Fibroblast of lung (primary cell): ENCODE measurements at regions not wholly inside any gene's neighbourhood (a gene's known extent, or its start where the extent isn't known, plus 50 kb on each side); places are given as distances from the start of the nearest gene placed in this dataset.

ENCODE experiments used
- DNase-seq, 2 donors: peaks; one replicate each; pipeline versions ENCODE4 v3.0.0 to v3.0.0-alpha.2; 2010; ENCODE audit warnings: low read depth in 2 of 2
- H2AFZ ChIP-seq: 2 replicates; pipeline ENCODE4 v1.5.1; 2012; ENCODE audit warnings: low read length, control low read depth, inconsistent platforms
- H3K27ac ChIP-seq: 2 replicates; pipeline ENCODE4 v1.5.1; 2011; ENCODE audit warnings: low read length, control low read depth; ENCODE audit not compliant: insufficient read depth
- H3K27me3 ChIP-seq: 2 replicates; pipeline ENCODE4 v1.5.1; 2011; ENCODE audit warnings: mild to moderate bottlenecking, low read length; ENCODE audit not compliant: control insufficient read depth, insufficient read depth
- H3K36me3 ChIP-seq: 2 replicates; pipeline ENCODE4 v1.5.1; 2011; ENCODE audit warnings: low read length; ENCODE audit not compliant: control insufficient read depth, insufficient read depth
- H3K4me1 ChIP-seq: 2 replicates; pipeline ENCODE4 v1.5.1; 2011; ENCODE audit warnings: low read length; ENCODE audit not compliant: control insufficient read depth, insufficient read depth; ENCODE audit errors: extremely low read depth
- H3K4me2 ChIP-seq: 2 replicates; pipeline ENCODE4 v1.5.1; 2011; ENCODE audit warnings: low read length, control low read depth; ENCODE audit not compliant: insufficient read depth; ENCODE audit errors: extremely low read depth
- H3K4me3 ChIP-seq, 4 experiments: fragments of 200-600 bp in 1 of 4; sonication (generic) in 1 of 4; replicated peaks in 1 of 4; 2 replicates each; pipeline ENCODE4 v1.5.1; 2011 to 2016; ENCODE audit warnings: low read length in 4 of 4, low read depth in 3 of 4, mild to moderate bottlenecking in 3 of 4, control low read depth in 2 of 4, inconsistent platforms in 1 of 4, mixed read lengths in 1 of 4; ENCODE audit not compliant: insufficient read depth in 1 of 4; ENCODE audit errors: control extremely low read depth in 1 of 4
- H3K79me2 ChIP-seq: 2 replicates; pipeline ENCODE4 v1.5.1; 2012; ENCODE audit warnings: mild to moderate bottlenecking, low read length, inconsistent platforms; ENCODE audit not compliant: control insufficient read depth, insufficient read depth
- H3K9ac ChIP-seq: 2 replicates; pipeline ENCODE4 v1.5.1; 2011; ENCODE audit warnings: mild to moderate bottlenecking, low read length, control low read depth; ENCODE audit not compliant: insufficient read depth
- H3K9me3 ChIP-seq: 2 replicates; pipeline ENCODE4 v1.5.1; 2012; ENCODE audit warnings: low read depth, low read length; ENCODE audit not compliant: control insufficient read depth, insufficient read depth
- H4K20me1 ChIP-seq: 2 replicates; pipeline ENCODE4 v1.5.1; 2011; ENCODE audit warnings: low read length; ENCODE audit not compliant: control insufficient read depth, insufficient read depth; ENCODE audit errors: extremely low read depth
- CTCF ChIP-seq, 2 donors: IDR thresholded peaks in 1 of 2; conservative IDR thresholded peaks in 1 of 2; 1 replicate in 1 of 2; 2 replicates in 1 of 2; pipeline ENCODE4 v1.5.1; 2011 to 2012; ENCODE audit warnings: low read length in 2 of 2, control low read depth in 1 of 2, inconsistent platforms in 1 of 2, low read depth in 1 of 2, mild to moderate bottlenecking in 1 of 2
- EZH2 ChIP-seq: IDR thresholded peaks from 2 replicates; pipeline ENCODE4 v1.5.1; 2012; ENCODE audit warnings: low read length, control low read depth, mild to moderate bottlenecking; ENCODE audit errors: missing control alignments

- Histone ChIP-seq H3K9me3 (no peaks in the 10 kb centered on the region), H3K9ac (no peak overlapping the region), H3K4me1 (no peaks in the 10 kb centered on the region), H4K20me1 (no peaks in the 10 kb centered on the region), H3K36me3 (no peaks in the 10 kb centered on the region), H3K4me3 (no peak overlapping the region), H3K27ac (no peak overlapping the region), H3K27me3 (no peaks in the 10 kb centered on the region), H3K4me2 (no peak overlapping the region), H2AFZ (no peak overlapping the region), H3K79me2 (no peaks in the 10 kb centered on the region)
- TF ChIP-seq EZH2 = no peak
- no peak for TF ChIP-seq CTCF (conservative IDR thresholded peaks at IDR 0.05 in 1 of 2, IDR thresholded peaks at IDR 0.05 in 1 of 2; ENCODE audit: low read depth in 1 of 2, low read length in 2 of 2)
- DNase-seq = no peak
These were observed 629.1 kb downstream of the ACTR3B start for GRCh38 chr7:153388611-153389010.

GRCh38 chr7:153389261-153389660, 629.7 kb downstream of the ACTR3B start:
- H3K79me2 ChIP-seq = no peaks in the 10 kb centered on the region
- no peaks in the 10 kb centered on the region for H4K20me1 ChIP-seq
- H3K36me3 ChIP-seq = no peaks in the 10 kb centered on the region
- no peak for DNase-seq
- no peak overlapping the region for H3K27ac ChIP-seq
- H3K27me3 ChIP-seq = no peaks in the 10 kb centered on the region
- H3K4me2 ChIP-seq = no peak overlapping the region
- H2AFZ ChIP-seq = no peak overlapping the region
- no peaks in the 10 kb centered on the region for H3K9me3 ChIP-seq
- no peak overlapping the region for H3K4me3 ChIP-seq
- TF ChIP-seq CTCF (conservative IDR thresholded peaks at IDR 0.05 in 1 of 2, IDR thresholded peaks at IDR 0.05 in 1 of 2; ENCODE audit: low read depth in 1 of 2, low read length in 2 of 2) (no peak), EZH2 (no peak)
- H3K9ac ChIP-seq = no peak overlapping the region
- no peaks in the 10 kb centered on the region for H3K4me1 ChIP-seq

GRCh38 chr7:153390955-153391354, 631.4 kb downstream of the ACTR3B start:
- Histone ChIP-seq H3K27me3 (no peaks in the 10 kb centered on the region), H3K79me2 (no peaks in the 10 kb centered on the region), H3K9ac (no peak overlapping the region), H3K4me2 (no peak overlapping the region), H3K4me1 (no peaks in the 10 kb centered on the region), H2AFZ (no peak overlapping the region), H3K4me3 (no peak overlapping the region), H4K20me1 (no peaks in the 10 kb centered on the region), H3K27ac (no peak overlapping the region), H3K9me3 (no peaks in the 10 kb centered on the region), H3K36me3 (no peaks in the 10 kb centered on the region)
- no peak for DNase-seq
- TF ChIP-seq EZH2 (no peak), CTCF (conservative IDR thresholded peaks at IDR 0.05 in 1 of 2, IDR thresholded peaks at IDR 0.05 in 1 of 2; ENCODE audit: low read depth in 1 of 2, low read length in 2 of 2) (no peak)
